Large intestine (tissue), 3 donors: ENCODE measurements at regions not wholly inside any gene's neighbourhood (a gene's known extent, or its start where the extent isn't known, plus 50 kb on each side); places are given as distances from the start of the nearest gene placed in this dataset.

Experiments
- DNase-seq, 2 donors: peaks; one replicate each; pipeline versions ENCODE4 v3.0.0 to v3.0.0-alpha.2; 2013
- H3K27ac ChIP-seq: one replicate; pipeline ENCODE4 v1.5.1; 2013; ENCODE audit warnings: low read length
- H3K27me3 ChIP-seq: 2 replicates; pipeline ENCODE4 v1.6.1; 2013; ENCODE audit warnings: low read length; ENCODE audit not compliant: control insufficient read depth, insufficient read depth
- H3K36me3 ChIP-seq: 2 replicates; pipeline ENCODE4 v1.6.1; 2013; ENCODE audit warnings: low read length; ENCODE audit not compliant: control insufficient read depth, insufficient read depth
- H3K4me1 ChIP-seq: one replicate; pipeline ENCODE4 v1.6.1; 2013; ENCODE audit warnings: low read length; ENCODE audit not compliant: control insufficient read depth, insufficient read depth
- H3K4me3 ChIP-seq: one replicate; pipeline ENCODE4 v1.5.1; 2013; ENCODE audit warnings: low read length
- H3K9me3 ChIP-seq: one replicate; pipeline ENCODE4 v1.6.1; 2013; ENCODE audit warnings: mild to moderate bottlenecking, low read depth, low read length, moderate library complexity; ENCODE audit not compliant: control insufficient read depth
- WGBS: methylation state at CpG from one replicate; pipeline ENCODE4 v1.1.5; 2013; ENCODE audit warnings: low lambda C conversion rate; ENCODE audit not compliant: insufficient coverage; 5-methylcytosine and 5-hydroxymethylcytosine counted together

DNA sequence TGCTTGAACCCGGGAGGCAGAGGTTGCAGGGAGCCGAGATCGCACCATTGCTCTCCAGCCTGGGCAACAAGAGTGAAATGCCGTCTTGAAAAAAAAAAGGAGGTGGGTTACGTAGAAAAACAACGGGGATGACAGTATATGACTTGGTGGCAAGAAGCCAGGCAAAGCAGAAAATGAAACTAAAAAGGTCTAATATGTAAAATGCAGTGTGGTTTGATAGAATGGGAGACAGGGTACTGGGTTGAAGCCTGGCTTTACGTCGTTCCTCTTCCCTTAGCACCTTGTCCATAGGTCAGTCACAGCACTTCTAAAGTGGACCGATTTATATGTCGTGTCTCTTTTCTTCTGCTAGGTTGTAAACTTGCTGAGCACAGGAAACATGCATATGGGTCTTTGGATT, 274.9 kb upstream of the ZC3H12C start:
- no peaks in the 10 kb centered on the region for H3K27me3 ChIP-seq
- DNase-seq: no peak
- no peak overlapping the region for H3K4me3 ChIP-seq
- no peaks in the 10 kb centered on the region for H3K9me3 ChIP-seq
- 95% methylated on average over 6 of the region's 10 CpGs for WGBS
- no peaks in the 10 kb centered on the region for H3K36me3 ChIP-seq
- no peaks in the 10 kb centered on the region for H3K4me1 ChIP-seq
- no peak overlapping the region for H3K27ac ChIP-seq

DNA sequence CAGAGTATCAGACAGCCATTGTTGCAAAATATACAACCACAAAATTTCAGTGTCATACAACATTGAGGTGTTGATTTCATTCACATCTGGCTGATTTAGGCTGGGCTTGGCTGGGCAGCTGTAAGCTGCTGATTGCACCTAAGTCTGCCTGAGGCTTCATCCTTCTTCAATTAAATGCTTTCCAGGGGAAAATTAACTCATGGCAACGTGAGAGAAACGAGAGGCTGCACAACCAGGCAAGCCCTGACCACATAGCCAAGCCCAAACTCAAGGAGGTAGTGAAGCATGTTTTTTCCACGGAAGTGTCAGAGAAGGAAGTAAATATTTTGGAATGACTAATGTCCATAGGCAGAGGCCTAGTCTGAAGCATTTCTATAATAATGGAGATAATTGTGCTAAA, 273.8 kb upstream of the ZC3H12C start:
- Histone ChIP-seq H3K4me3 (no peak overlapping the region), H3K36me3 (no peaks in the 10 kb centered on the region), H3K27me3 (no peaks in the 10 kb centered on the region), H3K27ac (no peak overlapping the region), H3K4me1 (no peaks in the 10 kb centered on the region), H3K9me3 (no peaks in the 10 kb centered on the region)
- DNase-seq: no peak
- no CpG with 5 or more reads among the region's 3 CpGs for WGBS

DNA sequence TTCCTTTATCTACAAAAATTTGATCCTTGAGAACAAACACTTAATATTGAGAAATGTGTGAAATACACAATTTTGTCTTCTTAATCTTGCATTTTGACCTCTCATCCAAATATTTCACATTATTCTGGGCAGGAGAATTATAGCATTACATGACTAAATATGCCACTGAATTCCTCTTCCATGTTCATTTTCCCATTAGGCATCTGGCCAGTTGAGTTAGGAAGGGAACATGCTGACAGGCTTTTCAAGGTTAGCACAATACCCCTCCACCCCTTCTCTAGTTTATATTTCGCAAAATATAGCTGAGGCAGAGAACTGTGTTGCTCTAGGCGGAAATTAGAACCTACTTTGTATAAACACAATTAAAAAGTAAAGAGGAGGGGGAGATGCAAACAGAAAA, 271.7 kb upstream of the ZC3H12C start:
- Histone ChIP-seq H3K27ac (no peak overlapping the region), H3K4me3 (no peak overlapping the region), H3K27me3 (no peaks in the 10 kb centered on the region), H3K9me3 (no peaks in the 10 kb centered on the region), H3K4me1 (no peaks in the 10 kb centered on the region), H3K36me3 (no peaks in the 10 kb centered on the region)
- WGBS: no CpG with 5 or more reads among the region's 2 CpGs
- no peak for DNase-seq

DNA sequence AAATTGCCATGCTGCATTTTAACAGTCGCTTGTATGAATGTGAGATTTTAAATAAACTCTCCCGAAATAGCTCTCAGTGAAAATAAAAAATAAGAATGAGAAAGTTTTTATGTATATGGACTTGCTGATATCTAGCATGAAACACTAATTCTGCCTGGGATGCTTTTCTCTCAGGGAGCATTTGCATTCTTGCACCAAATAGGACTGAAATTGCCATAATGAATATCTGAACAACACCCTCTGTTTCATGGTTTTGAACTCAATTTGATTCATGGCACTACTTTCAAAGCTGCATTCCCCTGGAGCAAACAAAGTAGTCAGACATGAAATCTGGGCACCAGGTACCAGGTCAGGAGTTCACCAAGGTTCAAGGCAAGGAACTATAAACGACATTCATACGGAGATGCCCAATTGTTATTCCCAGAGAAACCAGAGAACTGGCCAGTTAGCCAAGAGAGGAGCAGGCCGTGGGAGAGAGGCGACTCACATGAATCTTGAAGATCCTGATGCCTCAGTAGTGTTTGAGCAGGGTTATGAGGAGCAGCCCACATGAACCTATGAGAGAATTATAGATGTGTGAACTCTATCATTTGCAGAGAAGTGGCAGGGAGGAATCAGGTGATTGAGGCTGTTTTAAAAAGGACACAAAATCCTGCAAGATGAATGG, 270.6 kb upstream of the ZC3H12C start:
- no peak for DNase-seq
- H3K27ac ChIP-seq: no peak overlapping the region
- WGBS: 100% methylated on average over 1 of the region's 6 CpGs
- no peaks in the 10 kb centered on the region for H3K27me3 ChIP-seq
- no peak overlapping the region for H3K4me3 ChIP-seq
- H3K9me3 ChIP-seq: no peaks in the 10 kb centered on the region
- H3K36me3 ChIP-seq: no peaks in the 10 kb centered on the region
- H3K4me1 ChIP-seq: no peaks in the 10 kb centered on the region

DNA sequence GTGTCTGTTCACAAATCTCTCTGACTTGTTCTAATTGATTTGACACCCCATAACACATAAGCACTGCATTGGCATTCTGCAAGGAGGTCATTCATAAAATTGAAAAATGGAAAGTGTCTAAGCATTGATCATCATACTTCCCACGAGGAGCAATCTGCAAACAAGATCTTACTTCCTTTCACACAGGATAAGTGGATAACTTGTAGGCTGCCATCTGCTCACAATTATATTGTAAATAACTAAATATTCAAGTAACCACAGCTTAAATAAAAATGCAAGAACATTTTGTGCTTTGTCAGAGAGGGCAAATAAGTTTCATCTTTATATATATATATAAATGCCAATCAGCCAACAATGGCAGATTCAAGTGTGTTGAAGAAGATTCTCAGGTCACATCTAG, 264.8 kb upstream of the ZC3H12C start:
- no peak for DNase-seq
- no peaks in the 10 kb centered on the region for H3K36me3 ChIP-seq
- no CpG with 5 or more reads among the region's 1 CpG for WGBS
- H3K27me3 ChIP-seq: no peaks in the 10 kb centered on the region
- H3K4me3 ChIP-seq: no peak overlapping the region
- no peak overlapping the region for H3K27ac ChIP-seq
- no peaks in the 10 kb centered on the region for H3K4me1 ChIP-seq
- H3K9me3 ChIP-seq: no peaks in the 10 kb centered on the region

DNA sequence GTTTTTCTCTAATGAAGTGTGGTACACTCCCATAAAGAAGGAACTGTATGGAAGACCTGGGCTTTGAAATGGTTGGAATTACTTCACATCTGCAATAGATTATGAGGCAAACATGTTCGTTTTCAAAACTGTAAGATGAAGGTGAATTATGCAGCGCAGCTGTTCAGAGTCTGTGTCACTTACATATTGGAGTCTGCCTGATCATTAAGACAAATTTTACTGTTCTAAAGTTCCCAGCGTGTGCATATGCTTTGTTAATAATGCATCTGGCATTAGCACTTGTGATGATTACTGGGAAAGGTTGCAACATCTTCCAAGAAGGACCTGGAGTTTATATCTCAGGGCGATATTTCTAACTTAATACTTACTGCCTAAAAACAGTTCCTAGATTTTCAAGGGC, 255.2 kb upstream of the ZC3H12C start:
- H3K27me3 ChIP-seq: no peaks in the 10 kb centered on the region
- WGBS: 100% methylated on average over 1 of the region's 4 CpGs
- DNase-seq: no peak
- no peak overlapping the region for H3K4me3 ChIP-seq
- H3K27ac ChIP-seq: no peak overlapping the region
- no peaks in the 10 kb centered on the region for H3K36me3 ChIP-seq
- no peaks in the 10 kb centered on the region for H3K4me1 ChIP-seq
- H3K9me3 ChIP-seq: no peaks in the 10 kb centered on the region

DNA sequence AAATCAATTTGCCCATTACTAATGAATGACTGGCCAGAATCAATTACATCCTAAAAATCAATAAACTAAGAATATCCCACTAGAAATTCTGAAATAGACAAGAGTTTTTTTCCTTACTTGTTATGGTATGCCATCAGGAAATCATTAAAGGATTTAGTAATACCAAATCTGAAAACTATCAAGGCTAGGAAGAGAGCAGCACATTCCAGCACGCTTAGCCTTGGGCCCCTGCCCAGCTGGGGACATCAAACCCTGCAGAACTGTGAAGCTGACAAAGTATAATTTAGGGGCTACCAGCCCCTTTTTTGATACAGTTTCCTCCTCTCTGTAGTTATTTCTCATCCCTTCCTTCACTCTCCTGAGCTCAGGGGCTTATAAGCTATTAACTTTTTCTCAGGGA, 247.8 kb upstream of the ZC3H12C start:
- Histone ChIP-seq H3K4me1 (no peaks in the 10 kb centered on the region), H3K27ac (no peak overlapping the region), H3K9me3 (no peaks in the 10 kb centered on the region), H3K27me3 (no peaks in the 10 kb centered on the region), H3K36me3 (no peaks in the 10 kb centered on the region), H3K4me3 (no peak overlapping the region)
- WGBS: no CpG with 5 or more reads among the region's 1 CpG
- DNase-seq: no peak

DNA sequence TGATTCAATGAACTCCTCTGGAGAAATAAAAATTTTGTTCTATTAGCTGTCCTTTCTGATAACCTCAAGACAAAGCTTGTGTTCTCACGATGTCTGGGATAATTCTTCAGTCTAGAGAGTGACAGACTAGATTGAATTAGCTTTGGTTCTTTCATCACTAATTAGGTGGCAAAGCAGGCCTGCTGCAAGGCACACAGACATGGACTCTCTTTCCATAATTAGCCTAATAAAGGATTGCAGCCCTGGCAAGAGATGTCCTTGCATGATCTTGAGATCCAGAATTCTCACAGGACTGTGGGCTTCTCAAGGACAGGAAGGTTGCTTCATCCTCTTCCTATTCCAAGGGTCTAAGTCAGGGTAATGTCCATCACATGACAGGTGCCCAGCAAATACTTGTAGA, 245.6 kb upstream of the ZC3H12C start:
- Histone ChIP-seq H3K27me3 (no peaks in the 10 kb centered on the region), H3K36me3 (no peaks in the 10 kb centered on the region), H3K4me3 (no peak overlapping the region), H3K4me1 (no peaks in the 10 kb centered on the region), H3K9me3 (no peaks in the 10 kb centered on the region), H3K27ac (no peak overlapping the region)
- DNase-seq: no peak
- 60% methylated on average over 1 of the region's 1 CpG for WGBS

DNA sequence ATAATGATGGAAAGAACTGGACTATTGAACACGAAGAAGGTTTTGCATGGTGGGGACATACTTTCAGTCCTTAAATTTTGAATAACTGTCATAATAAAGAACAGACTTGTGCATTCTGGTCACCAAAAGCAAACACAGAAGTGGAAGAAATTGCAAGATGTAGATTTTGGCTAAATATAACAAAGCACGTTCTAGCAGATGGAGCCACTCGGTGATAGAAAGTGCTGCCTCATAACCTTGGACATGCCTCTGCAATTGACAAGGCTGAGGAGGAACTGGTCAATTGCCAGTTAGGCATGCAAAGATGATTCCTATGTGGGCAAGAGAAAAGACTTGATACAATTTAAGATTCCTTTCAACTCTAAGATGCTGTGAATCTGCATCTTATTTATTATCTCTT, 244.1 kb upstream of the ZC3H12C start:
- no peaks in the 10 kb centered on the region for H3K36me3 ChIP-seq
- H3K4me1 ChIP-seq: no peaks in the 10 kb centered on the region
- H3K27me3 ChIP-seq: no peaks in the 10 kb centered on the region
- no peak overlapping the region for H3K4me3 ChIP-seq
- H3K9me3 ChIP-seq: no peaks in the 10 kb centered on the region
- no peak for DNase-seq
- H3K27ac ChIP-seq: no peak overlapping the region
- WGBS: 100% methylated on average over 1 of the region's 3 CpGs

DNA sequence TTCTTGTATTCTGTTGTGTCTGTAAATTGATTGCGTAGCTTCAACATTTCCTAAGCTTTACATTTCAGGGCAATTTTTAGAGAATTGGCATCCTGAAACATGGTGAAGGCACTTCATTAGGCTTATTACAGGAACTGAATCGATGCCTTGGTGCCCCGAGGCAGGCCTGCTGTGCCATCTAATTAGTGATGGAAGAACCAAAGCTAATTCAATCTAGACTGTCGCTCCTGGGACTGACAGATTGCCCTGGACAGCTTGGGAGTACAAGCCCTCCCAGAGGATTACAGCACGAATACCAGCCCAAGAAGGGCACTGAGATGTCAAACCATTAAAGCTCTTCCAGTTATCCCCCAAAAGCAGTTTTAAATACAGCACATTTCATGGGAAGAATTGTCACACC, 243.2 kb upstream of the ZC3H12C start:
- H3K27ac ChIP-seq: no peak overlapping the region
- no CpG with 5 or more reads among the region's 5 CpGs for WGBS
- no peak for DNase-seq
- no peaks in the 10 kb centered on the region for H3K4me1 ChIP-seq
- no peaks in the 10 kb centered on the region for H3K27me3 ChIP-seq
- H3K9me3 ChIP-seq: no peaks in the 10 kb centered on the region
- no peak overlapping the region for H3K4me3 ChIP-seq
- H3K36me3 ChIP-seq: no peaks in the 10 kb centered on the region

DNA sequence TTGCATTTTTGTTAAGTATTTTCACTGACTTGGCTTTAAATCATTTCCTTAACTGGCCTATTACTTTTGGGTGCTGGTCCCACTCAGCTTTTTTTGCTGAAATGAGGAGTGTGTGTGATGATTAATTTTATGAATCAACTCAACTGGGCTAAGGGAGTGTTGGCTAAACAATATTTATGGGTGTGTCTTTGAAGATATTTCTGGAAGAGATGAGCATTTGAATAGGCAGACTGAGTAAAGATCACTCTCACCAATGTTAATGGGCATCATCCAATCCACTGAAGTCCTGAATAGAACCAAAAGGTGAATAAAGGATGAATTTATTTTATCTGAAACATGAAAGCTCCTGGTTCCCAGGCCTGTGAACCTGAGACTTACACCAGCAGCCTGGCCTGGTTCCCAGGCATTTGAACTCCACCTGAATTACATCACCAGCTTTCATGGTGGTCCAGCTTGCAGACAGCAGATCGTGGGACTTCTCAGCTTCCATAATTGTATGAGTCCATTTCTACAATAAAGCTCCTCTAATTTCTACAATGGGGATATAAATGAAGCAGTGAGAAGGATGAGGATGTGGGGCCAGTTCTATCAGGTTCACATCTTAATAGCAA, 241.3 kb upstream of the ZC3H12C start:
- WGBS: no CpG with 5 or more reads among the region's 1 CpG
- Histone ChIP-seq H3K36me3 (no peaks in the 10 kb centered on the region), H3K9me3 (no peaks in the 10 kb centered on the region), H3K27me3 (no peaks in the 10 kb centered on the region), H3K4me1 (no peaks in the 10 kb centered on the region), H3K4me3 (no peak overlapping the region), H3K27ac (no peak overlapping the region)
- DNase-seq: no peak
